ENCODE measurements at regions not wholly inside any gene's neighbourhood (a gene's known extent, or its start where the extent isn't known, plus 50 kb on each side); places are given as distances from the start of the nearest gene placed in this dataset.

GRCh38 chr14:85221832-85222231 is 308.1 kb upstream of the FLRT2 start:
- no peak for TF ChIP-seq POLR2A (IDR thresholded peaks at IDR 0.05)
- TF ChIP-seq CTCF (IDR thresholded peaks at IDR 0.05): no peak
- no peak for TF ChIP-seq EP300 (IDR thresholded peaks at IDR 0.05)
- no peak for TF ChIP-seq POLR2AphosphoS5 (IDR thresholded peaks at IDR 0.05)

All from sigmoid colon (tissue), 4 donors.